ENCODE measurements at regions not wholly inside any gene's neighbourhood (a gene's known extent, or its start where the extent isn't known, plus 50 kb on each side); places are given as distances from the start of the nearest gene placed in this dataset.

DNA sequence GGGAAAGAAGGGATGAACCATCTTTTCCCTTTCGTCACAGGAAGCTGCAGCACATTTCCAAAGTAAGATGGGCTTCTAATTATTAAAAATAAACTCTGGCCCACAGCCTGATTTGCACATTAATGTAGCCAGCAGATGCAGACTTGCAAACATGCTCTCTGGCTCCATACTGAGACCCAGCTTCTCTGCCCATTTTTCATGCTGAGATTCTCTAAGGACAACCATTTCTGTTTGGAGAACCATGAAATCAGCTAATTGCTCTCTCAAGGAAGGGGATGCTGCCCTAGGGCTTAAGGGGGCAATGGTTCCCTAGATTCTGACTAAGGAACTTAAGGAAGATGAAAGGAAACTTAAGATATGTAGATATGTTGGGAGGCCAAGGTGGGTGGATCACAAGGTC, 63.0 kb upstream of the CES5A start:
- H3K9ac ChIP-seq (ENCODE audit: low read length): no peak overlapping the region
- no peaks in the 10 kb centered on the region for H3K9me2 ChIP-seq (ENCODE audit: insufficient read depth, low read length)
- H3K79me2 ChIP-seq (replicated peaks; ENCODE audit: insufficient read depth, low read length): no peaks in the 10 kb centered on the region
- H4K20me1 ChIP-seq (ENCODE audit: insufficient read depth): no peaks in the 10 kb centered on the region
- TF ChIP-seq EP300 (conservative IDR thresholded peaks at IDR 0.05; ENCODE audit: poor library complexity, severe bottlenecking): no peak
- H2AFZ ChIP-seq (ENCODE audit: low read depth, low read length): no peak overlapping the region
- no peak overlapping the region for H3K4me3 ChIP-seq (ENCODE audit: low read length)
- no peak overlapping the region for H3K27ac ChIP-seq (ENCODE audit: low read length)
- H3K36me3 ChIP-seq (ENCODE audit: insufficient read depth, low read length): no peaks in the 10 kb centered on the region
- H3K27me3 ChIP-seq (ENCODE audit: insufficient read depth, low read depth, low read length): no peaks in the 10 kb centered on the region
- no peak overlapping the region for H3K4me2 ChIP-seq (ENCODE audit: low read length)
- H3F3A ChIP-seq (ENCODE audit: insufficient read depth, low read length, poor library complexity, severe bottlenecking): no peaks in the 10 kb centered on the region
- H3K9me3 ChIP-seq (ENCODE audit: low read length): peaks cover 3% of the 10 kb centered on the region

DNA sequence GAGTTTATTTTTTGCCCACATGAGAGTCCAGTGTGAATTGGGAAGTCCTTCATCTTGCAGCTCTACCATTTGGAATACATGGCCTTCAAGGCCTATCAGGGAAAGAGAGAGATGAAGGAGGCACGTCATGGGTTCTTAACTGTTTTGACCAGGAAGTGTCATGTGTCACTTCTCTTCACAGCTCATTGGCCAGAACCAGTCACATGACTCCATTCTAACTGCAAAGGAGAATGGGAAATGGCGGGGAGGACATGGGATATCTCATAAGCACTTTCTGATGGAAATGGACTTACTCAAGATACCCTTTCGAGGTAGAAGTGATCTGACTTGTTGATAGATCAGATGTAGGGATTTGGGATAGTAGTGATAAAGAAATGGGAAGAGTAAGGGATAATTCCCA, 57.9 kb upstream of the CES5A start:
- Histone ChIP-seq H3K36me3 (ENCODE audit: insufficient read depth, low read length) (no peaks in the 10 kb centered on the region), H4K20me1 (ENCODE audit: insufficient read depth) (no peaks in the 10 kb centered on the region), H3K9me2 (ENCODE audit: insufficient read depth, low read length) (no peaks in the 10 kb centered on the region), H3K9me3 (ENCODE audit: low read length) (no peaks in the 10 kb centered on the region), H3F3A (ENCODE audit: insufficient read depth, low read length, poor library complexity, severe bottlenecking) (no peaks in the 10 kb centered on the region), H3K4me3 (ENCODE audit: low read length) (no peak overlapping the region), H3K79me2 (replicated peaks; ENCODE audit: insufficient read depth, low read length) (no peaks in the 10 kb centered on the region), H2AFZ (ENCODE audit: low read depth, low read length) (no peak overlapping the region), H3K27ac (ENCODE audit: low read length) (no peak overlapping the region), H3K9ac (ENCODE audit: low read length) (no peak overlapping the region), H3K27me3 (ENCODE audit: insufficient read depth, low read depth, low read length) (no peaks in the 10 kb centered on the region), H3K4me2 (ENCODE audit: low read length) (no peak overlapping the region)
- TF ChIP-seq EZH2 (IDR thresholded peaks at IDR 0.05; ENCODE audit: borderline replicate concordance, insufficient read depth, low read length, poor library complexity, severe bottlenecking) (no peak), CTCF (IDR thresholded peaks at IDR 0.05; ENCODE audit: poor library complexity, severe bottlenecking) (no peak)
- TF ChIP-seq, protein P1, sequence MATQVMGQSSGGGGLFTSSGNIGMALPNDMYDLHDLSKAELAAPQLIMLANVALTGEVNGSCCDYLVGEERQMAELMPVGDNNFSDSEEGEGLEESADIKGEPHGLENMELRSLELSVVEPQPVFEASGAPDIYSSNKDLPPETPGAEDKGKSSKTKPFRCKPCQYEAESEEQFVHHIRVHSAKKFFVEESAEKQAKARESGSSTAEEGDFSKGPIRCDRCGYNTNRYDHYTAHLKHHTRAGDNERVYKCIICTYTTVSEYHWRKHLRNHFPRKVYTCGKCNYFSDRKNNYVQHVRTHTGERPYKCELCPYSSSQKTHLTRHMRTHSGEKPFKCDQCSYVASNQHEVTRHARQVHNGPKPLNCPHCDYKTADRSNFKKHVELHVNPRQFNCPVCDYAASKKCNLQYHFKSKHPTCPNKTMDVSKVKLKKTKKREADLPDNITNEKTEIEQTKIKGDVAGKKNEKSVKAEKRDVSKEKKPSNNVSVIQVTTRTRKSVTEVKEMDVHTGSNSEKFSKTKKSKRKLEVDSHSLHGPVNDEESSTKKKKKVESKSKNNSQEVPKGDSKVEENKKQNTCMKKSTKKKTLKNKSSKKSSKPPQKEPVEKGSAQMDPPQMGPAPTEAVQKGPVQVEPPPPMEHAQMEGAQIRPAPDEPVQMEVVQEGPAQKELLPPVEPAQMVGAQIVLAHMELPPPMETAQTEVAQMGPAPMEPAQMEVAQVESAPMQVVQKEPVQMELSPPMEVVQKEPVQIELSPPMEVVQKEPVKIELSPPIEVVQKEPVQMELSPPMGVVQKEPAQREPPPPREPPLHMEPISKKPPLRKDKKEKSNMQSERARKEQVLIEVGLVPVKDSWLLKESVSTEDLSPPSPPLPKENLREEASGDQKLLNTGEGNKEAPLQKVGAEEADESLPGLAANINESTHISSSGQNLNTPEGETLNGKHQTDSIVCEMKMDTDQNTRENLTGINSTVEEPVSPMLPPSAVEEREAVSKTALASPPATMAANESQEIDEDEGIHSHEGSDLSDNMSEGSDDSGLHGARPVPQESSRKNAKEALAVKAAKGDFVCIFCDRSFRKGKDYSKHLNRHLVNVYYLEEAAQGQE (IDR thresholded peaks at IDR 0.05; ENCODE audit: borderline replicate concordance): no peak

DNA sequence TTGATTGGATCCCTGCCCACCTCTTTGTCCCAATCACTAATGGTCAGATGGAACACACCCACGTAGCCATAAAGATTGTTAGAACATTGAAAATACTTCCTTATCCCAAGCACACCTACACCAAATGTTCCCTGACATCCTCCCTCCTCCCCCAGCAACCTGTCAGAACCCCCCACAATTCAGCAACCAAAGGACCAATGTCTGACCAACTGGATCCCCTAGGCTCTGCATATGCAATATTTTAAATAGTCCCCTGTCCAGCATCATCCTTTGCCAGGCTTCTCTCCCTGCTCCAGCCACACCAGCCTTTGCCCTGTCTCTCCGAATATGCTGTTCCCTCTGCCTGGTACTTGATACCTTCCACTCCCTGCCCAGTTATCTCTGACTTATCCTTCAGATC, 54.9 kb upstream of the CES5A start:
- no peak overlapping the region for H3K27ac ChIP-seq (ENCODE audit: low read length)
- TF ChIP-seq TAF1 (IDR thresholded peaks at IDR 0.05; ENCODE audit: low read depth): no peak
- no peak for TF ChIP-seq MXI1 (conservative IDR thresholded peaks at IDR 0.05; ENCODE audit: poor library complexity, severe bottlenecking)
- no peak for TF ChIP-seq SMC3 (conservative IDR thresholded peaks at IDR 0.05; ENCODE audit: poor library complexity)
- H3K36me3 ChIP-seq (ENCODE audit: insufficient read depth, low read length): no peaks in the 10 kb centered on the region
- no peak overlapping the region for H3K4me3 ChIP-seq (ENCODE audit: low read length)
- H3K4me2 ChIP-seq (ENCODE audit: low read length): no peak overlapping the region
- H2AFZ ChIP-seq (ENCODE audit: low read depth, low read length): no peak overlapping the region
- no peaks in the 10 kb centered on the region for H3K9me2 ChIP-seq (ENCODE audit: insufficient read depth, low read length)
- no peaks in the 10 kb centered on the region for H3K79me2 ChIP-seq (replicated peaks; ENCODE audit: insufficient read depth, low read length)
- H3K9ac ChIP-seq (ENCODE audit: low read length): no peak overlapping the region
- no peaks in the 10 kb centered on the region for H3K27me3 ChIP-seq (ENCODE audit: insufficient read depth, low read depth, low read length)
- H4K20me1 ChIP-seq (ENCODE audit: insufficient read depth): no peaks in the 10 kb centered on the region
- no peaks in the 10 kb centered on the region for H3F3A ChIP-seq (ENCODE audit: insufficient read depth, low read length, poor library complexity, severe bottlenecking)
- H3K9me3 ChIP-seq (ENCODE audit: low read length): no peaks in the 10 kb centered on the region

Measured in neural cell (in vitro differentiated cells).